NCI-H1930 (cell line): ENCODE measurements at regions not wholly inside any gene's neighbourhood (a gene's known extent, or its start where the extent isn't known, plus 50 kb on each side); places are given as distances from the start of the nearest gene placed in this dataset.

ENCODE experiments used
- DNase-seq, 2 experiments: peaks; one replicate each; lab custom pipeline; 2025; lab: John Stamatoyannopoulos, UW

- DNase-seq: no peak
Observed at GRCh38 chr1:62988867-62989266, 204.9 kb downstream of the ATG4C start.

- no peak for DNase-seq
Observed at GRCh38 chr1:62989497-62989896, 205.6 kb downstream of the ATG4C start.

GRCh38 chr1:62991152-62991551, 207.2 kb downstream of the ATG4C start:
- DNase-seq: no peak

- DNase-seq: no peak
Observed at GRCh38 chr1:62993844-62994243, 209.9 kb downstream of the ATG4C start.

- no peak for DNase-seq
Observed at GRCh38 chr1:62995173-62995572, 211.2 kb downstream of the ATG4C start.

GRCh38 chr1:62997884-62998283, 214.0 kb downstream of the ATG4C start:
- DNase-seq: no peak

- DNase-seq: no peak
Observed at GRCh38 chr1:62998845-62999649, 215.1 kb downstream of the ATG4C start.

GRCh38 chr1:63000508-63000907, 216.6 kb downstream of the ATG4C start:
- no peak for DNase-seq

- DNase-seq: peak in 1 of 2 experiments; percentile 7
Observed at GRCh38 chr1:63004868-63005267, 220.9 kb downstream of the ATG4C start.

- no peak for DNase-seq
Observed at GRCh38 chr1:63005812-63006211, 221.9 kb downstream of the ATG4C start.

- DNase-seq: no peak
Observed at GRCh38 chr1:63009421-63009820, 225.5 kb downstream of the ATG4C start.

GRCh38 chr1:63010913-63011660, 227.2 kb downstream of the ATG4C start:
- no peak for DNase-seq

GRCh38 chr1:63012339-63012738, 228.4 kb downstream of the ATG4C start:
- no peak for DNase-seq

GRCh38 chr1:63014267-63014666, 230.3 kb downstream of the ATG4C start:
- no peak for DNase-seq

- DNase-seq: no peak
Observed at GRCh38 chr1:63022319-63022718, 238.4 kb downstream of the ATG4C start.

- no peak for DNase-seq
Observed at GRCh38 chr1:63023171-63023570, 239.2 kb downstream of the ATG4C start.

- no peak for DNase-seq
Observed at GRCh38 chr1:63023637-63024036, 239.7 kb downstream of the ATG4C start.

GRCh38 chr1:63024132-63024531, 240.2 kb downstream of the ATG4C start:
- DNase-seq: no peak

GRCh38 chr1:63027176-63027575, 243.2 kb downstream of the ATG4C start:
- no peak for DNase-seq

- no peak for DNase-seq
Observed at GRCh38 chr1:63032171-63032570, 248.2 kb downstream of the ATG4C start.

GRCh38 chr1:63033211-63033610, 249.3 kb downstream of the ATG4C start:
- no peak for DNase-seq

GRCh38 chr1:63034256-63034655, 250.3 kb downstream of the ATG4C start:
- DNase-seq: no peak

- no peak for DNase-seq
Observed at GRCh38 chr1:63038586-63038985, 254.7 kb downstream of the ATG4C start.
